ENCODE measurements at regions not wholly inside any gene's neighbourhood (a gene's known extent, or its start where the extent isn't known, plus 50 kb on each side); places are given as distances from the start of the nearest gene placed in this dataset.
A peak's percentile ranks its signal among the peaks of the same experiment; 100 is the strongest.
"Not testable (repeated sequence)": the region's sequence is repeated elsewhere in the genome, so short reads cannot be mapped to it uniquely, and the experiment has no call there.

DNA sequence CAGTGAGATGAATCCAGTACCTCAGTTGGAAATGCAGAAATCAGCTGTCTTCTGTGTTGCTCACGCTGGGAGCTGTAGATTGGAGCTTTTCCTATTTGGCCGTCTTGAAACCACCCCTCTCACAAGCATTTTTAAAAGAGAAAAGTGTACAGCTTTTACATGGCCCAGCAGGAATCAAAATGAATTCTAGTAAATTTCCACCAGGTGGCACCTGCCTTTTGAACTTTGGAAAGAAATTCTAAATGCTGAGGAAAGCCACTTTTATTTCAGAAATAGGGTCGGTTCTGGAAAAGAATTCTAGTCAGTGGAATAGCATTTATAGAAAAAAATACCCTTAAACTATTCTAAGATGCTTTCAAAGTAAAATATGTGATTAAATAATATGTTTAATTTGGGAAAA is 647.8 kb downstream of the CD109 start:
- H3K4me3 ChIP-seq (ENCODE audit: insufficient read length, low read depth), result no peak overlapping the region
- no peaks in the 10 kb centered on the region for H3K36me3 ChIP-seq (ENCODE audit: insufficient read depth, insufficient read length, low read length)
- H3K27me3 ChIP-seq (ENCODE audit: insufficient read depth, insufficient read length), result no peaks in the 10 kb centered on the region
- H3K4me1 ChIP-seq (ENCODE audit: insufficient read depth, insufficient read length), result no peaks in the 10 kb centered on the region
- no peak for DNase-seq (ENCODE audit: low read depth, low spot score)
- TF ChIP-seq SUZ12 (IDR thresholded peaks at IDR 0.05; ENCODE audit: extremely low read depth, insufficient read depth, insufficient read length) (no peak), YY1 (IDR thresholded peaks at IDR 0.05; ENCODE audit: insufficient read depth, insufficient read length) (no peak), ZNF274 (IDR thresholded peaks at IDR 0.05; ENCODE audit: low read depth, low read length) (no peak)
- no peaks in the 10 kb centered on the region for H3K9me3 ChIP-seq (ENCODE audit: insufficient read depth, low read length)
- no peak overlapping the region for H3K9ac ChIP-seq (ENCODE audit: insufficient read length, low read depth)

DNA sequence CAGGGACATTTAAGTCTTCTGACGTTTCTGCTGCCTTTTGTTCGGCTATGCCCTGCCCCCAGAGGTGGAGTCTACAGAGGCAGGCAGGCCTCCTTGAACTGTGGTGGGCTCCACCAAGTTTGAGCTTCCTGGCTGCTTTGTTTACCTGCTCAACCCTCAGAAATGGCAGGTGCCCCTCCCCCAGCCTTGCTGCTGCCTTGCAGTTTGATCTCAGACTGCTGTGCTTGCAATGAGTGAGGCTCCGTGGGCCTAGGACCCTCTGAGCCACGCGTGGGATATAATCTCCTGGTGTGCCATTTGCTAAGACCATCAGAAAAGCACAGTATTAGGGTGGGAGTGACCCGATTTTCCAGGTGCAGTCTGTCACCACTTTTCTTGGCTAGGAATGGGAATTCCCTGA is 647.3 kb downstream of the CD109 start:
- DNase-seq (ENCODE audit: low read depth, low spot score); H3K36me3 ChIP-seq (ENCODE audit: insufficient read depth, insufficient read length, low read length); H3K4me3 ChIP-seq (ENCODE audit: insufficient read length, low read depth); H3K9ac ChIP-seq (ENCODE audit: insufficient read length, low read depth); H3K27me3 ChIP-seq (ENCODE audit: insufficient read depth, insufficient read length); H3K9me3 ChIP-seq (ENCODE audit: insufficient read depth, low read length); H3K4me1 ChIP-seq (ENCODE audit: insufficient read depth, insufficient read length): not testable (repeated sequence)

- DNase-seq (ENCODE audit: low read depth, low spot score), result no peak
- Histone ChIP-seq H3K4me1 (ENCODE audit: insufficient read depth, insufficient read length) (no peaks in the 10 kb centered on the region), H3K4me3 (ENCODE audit: insufficient read length, low read depth) (no peak overlapping the region), H3K27me3 (ENCODE audit: insufficient read depth, insufficient read length) (no peaks in the 10 kb centered on the region), H3K9me3 (ENCODE audit: insufficient read depth, low read length) (no peaks in the 10 kb centered on the region), H3K9ac (ENCODE audit: insufficient read length, low read depth) (no peak overlapping the region), H3K36me3 (ENCODE audit: insufficient read depth, insufficient read length, low read length) (no peaks in the 10 kb centered on the region)
- TF ChIP-seq SUZ12 (IDR thresholded peaks at IDR 0.05; ENCODE audit: extremely low read depth, insufficient read depth, insufficient read length) (no peak), ZNF274 (IDR thresholded peaks at IDR 0.05; ENCODE audit: low read depth, low read length) (no peak)
Observed at GRCh38 chr6:74334722-74335121, 638.7 kb downstream of the CD109 start.

DNA sequence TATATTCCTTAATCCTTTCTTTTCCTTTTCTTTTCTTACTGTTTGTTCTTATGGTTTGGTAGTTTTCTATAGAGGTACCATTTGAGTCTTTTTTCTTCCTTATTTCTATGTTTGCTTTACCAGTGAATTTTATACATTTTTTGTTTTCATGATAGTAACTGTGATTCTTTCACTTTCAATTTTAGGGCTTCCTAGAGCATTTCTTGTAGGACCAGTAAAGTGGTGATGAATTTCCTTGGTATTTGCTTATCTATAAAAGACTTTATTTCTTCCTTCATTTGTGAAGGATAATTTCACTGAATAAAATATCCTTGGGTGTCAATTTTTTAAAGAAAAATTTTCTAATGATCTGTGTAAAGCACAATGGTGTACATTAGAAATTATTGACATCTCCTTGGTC is 637.4 kb downstream of the CD109 start:
- H3K4me3 ChIP-seq (ENCODE audit: insufficient read length, low read depth), result no peak overlapping the region
- no peaks in the 10 kb centered on the region for H3K4me1 ChIP-seq (ENCODE audit: insufficient read depth, insufficient read length)
- no peak for DNase-seq (ENCODE audit: low read depth, low spot score)
- no peaks in the 10 kb centered on the region for H3K9me3 ChIP-seq (ENCODE audit: insufficient read depth, low read length)
- H3K9ac ChIP-seq (ENCODE audit: insufficient read length, low read depth), result no peak overlapping the region
- H3K36me3 ChIP-seq (ENCODE audit: insufficient read depth, insufficient read length, low read length), result no peaks in the 10 kb centered on the region
- TF ChIP-seq ZNF274 (IDR thresholded peaks at IDR 0.05; ENCODE audit: low read depth, low read length) (no peak), YY1 (IDR thresholded peaks at IDR 0.05; ENCODE audit: insufficient read depth, insufficient read length) (no peak), SUZ12 (IDR thresholded peaks at IDR 0.05; ENCODE audit: extremely low read depth, insufficient read depth, insufficient read length) (no peak)
- H3K27me3 ChIP-seq (ENCODE audit: insufficient read depth, insufficient read length), result no peaks in the 10 kb centered on the region

DNA sequence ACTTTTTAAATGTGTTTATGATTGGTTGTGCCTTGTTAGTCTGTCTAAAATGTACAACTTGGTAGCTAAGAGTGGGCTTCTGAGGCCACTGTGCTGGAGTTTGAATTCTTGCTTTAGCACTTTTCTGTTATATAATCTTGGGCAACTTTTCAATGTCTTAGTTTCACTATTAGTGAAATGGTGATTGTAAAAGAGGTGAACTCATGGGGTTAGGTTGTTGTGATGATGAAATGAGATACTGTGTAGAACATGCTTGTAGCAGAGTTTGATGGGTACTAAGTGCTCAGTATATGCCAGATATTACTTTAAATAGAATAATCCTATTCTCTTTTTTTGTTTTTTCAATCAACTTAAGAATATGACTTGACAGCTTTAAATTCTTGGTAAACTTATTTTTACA is 624.7 kb downstream of the CD109 start:
- H3K36me3 ChIP-seq (ENCODE audit: insufficient read depth, insufficient read length, low read length), result no peaks in the 10 kb centered on the region
- no peak overlapping the region for H3K4me3 ChIP-seq (ENCODE audit: insufficient read length, low read depth)
- no peaks in the 10 kb centered on the region for H3K9me3 ChIP-seq (ENCODE audit: insufficient read depth, low read length)
- no peaks in the 10 kb centered on the region for H3K4me1 ChIP-seq (ENCODE audit: insufficient read depth, insufficient read length)
- no peaks in the 10 kb centered on the region for H3K27me3 ChIP-seq (ENCODE audit: insufficient read depth, insufficient read length)
- DNase-seq (ENCODE audit: low read depth, low spot score), result no peak
- no peak overlapping the region for H3K9ac ChIP-seq (ENCODE audit: insufficient read length, low read depth)
- no peak for TF ChIP-seq ZNF274 (IDR thresholded peaks at IDR 0.05; ENCODE audit: low read depth, low read length)
- TF ChIP-seq YY1 (IDR thresholded peaks at IDR 0.05; ENCODE audit: insufficient read depth, insufficient read length), result no peak
- no peak for TF ChIP-seq SUZ12 (IDR thresholded peaks at IDR 0.05; ENCODE audit: extremely low read depth, insufficient read depth, insufficient read length)

GRCh38 chr6:74320074-74320473 is 624.1 kb downstream of the CD109 start:
- Histone ChIP-seq H3K4me3 (ENCODE audit: insufficient read length, low read depth) (no peak overlapping the region), H3K27me3 (ENCODE audit: insufficient read depth, insufficient read length) (no peaks in the 10 kb centered on the region), H3K9me3 (ENCODE audit: insufficient read depth, low read length) (no peaks in the 10 kb centered on the region), H3K4me1 (ENCODE audit: insufficient read depth, insufficient read length) (no peaks in the 10 kb centered on the region), H3K9ac (ENCODE audit: insufficient read length, low read depth) (no peak overlapping the region), H3K36me3 (ENCODE audit: insufficient read depth, insufficient read length, low read length) (no peaks in the 10 kb centered on the region)
- no peak for TF ChIP-seq SUZ12 (IDR thresholded peaks at IDR 0.05; ENCODE audit: extremely low read depth, insufficient read depth, insufficient read length)
- TF ChIP-seq ZNF274 (IDR thresholded peaks at IDR 0.05; ENCODE audit: low read depth, low read length), result no peak
- TF ChIP-seq YY1 (IDR thresholded peaks at IDR 0.05; ENCODE audit: insufficient read depth, insufficient read length), result no peak
- peak; percentile 6 for DNase-seq (ENCODE audit: low read depth, low spot score)

DNA sequence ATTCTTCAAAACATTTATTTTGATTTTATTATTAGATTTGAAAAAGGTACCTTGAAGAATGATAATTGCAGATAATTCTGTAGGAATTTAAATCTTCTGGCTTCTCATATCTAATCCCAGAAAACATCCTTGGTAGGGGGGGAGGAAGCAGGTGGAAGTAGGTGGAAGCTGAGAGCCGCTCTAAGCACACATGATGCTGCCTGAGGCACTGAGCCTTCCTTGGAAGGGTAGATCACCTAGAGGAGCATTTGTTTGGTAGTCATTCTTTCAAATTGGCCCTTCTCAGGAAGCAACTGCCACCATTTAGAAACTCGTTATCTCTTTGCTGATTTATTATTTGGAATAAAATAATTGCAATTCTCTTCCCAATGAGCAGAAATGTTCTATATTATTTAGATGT is 623.3 kb downstream of the CD109 start:
- H3K9ac ChIP-seq (ENCODE audit: insufficient read length, low read depth), result no peak overlapping the region
- H3K36me3 ChIP-seq (ENCODE audit: insufficient read depth, insufficient read length, low read length), result no peaks in the 10 kb centered on the region
- no peaks in the 10 kb centered on the region for H3K27me3 ChIP-seq (ENCODE audit: insufficient read depth, insufficient read length)
- H3K4me1 ChIP-seq (ENCODE audit: insufficient read depth, insufficient read length), result no peaks in the 10 kb centered on the region
- H3K4me3 ChIP-seq (ENCODE audit: insufficient read length, low read depth), result no peak overlapping the region
- no peak for DNase-seq (ENCODE audit: low read depth, low spot score)
- H3K9me3 ChIP-seq (ENCODE audit: insufficient read depth, low read length), result no peaks in the 10 kb centered on the region
- TF ChIP-seq SUZ12 (IDR thresholded peaks at IDR 0.05; ENCODE audit: extremely low read depth, insufficient read depth, insufficient read length) (no peak), YY1 (IDR thresholded peaks at IDR 0.05; ENCODE audit: insufficient read depth, insufficient read length) (no peak), ZNF274 (IDR thresholded peaks at IDR 0.05; ENCODE audit: low read depth, low read length) (no peak)

DNA sequence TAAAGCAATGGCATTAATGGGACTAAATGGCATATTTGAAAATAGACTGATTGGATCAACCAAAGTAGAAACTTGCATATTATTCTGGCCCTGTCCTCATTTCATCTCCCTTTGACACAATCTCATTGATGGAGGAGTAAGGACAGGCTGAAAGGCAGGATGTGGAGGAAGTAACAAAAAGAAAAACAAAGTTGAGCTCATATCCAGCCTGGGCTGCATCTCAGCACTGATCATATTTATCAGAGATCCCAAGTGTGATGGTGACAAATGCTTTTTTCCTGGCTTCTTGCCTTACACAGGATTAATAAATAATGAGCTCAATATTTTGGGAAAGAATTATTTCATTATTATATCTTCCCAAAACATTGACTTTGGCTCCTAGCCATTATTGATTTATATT is 622.7 kb downstream of the CD109 start:
- no peak for DNase-seq (ENCODE audit: low read depth, low spot score)
- Histone ChIP-seq H3K4me1 (ENCODE audit: insufficient read depth, insufficient read length) (no peaks in the 10 kb centered on the region), H3K36me3 (ENCODE audit: insufficient read depth, insufficient read length, low read length) (no peaks in the 10 kb centered on the region)

More for the DNA sequence above, 622.7 kb downstream of the CD109 start:
- Histone ChIP-seq H3K4me3 (ENCODE audit: insufficient read length, low read depth) (no peak overlapping the region), H3K9ac (ENCODE audit: insufficient read length, low read depth) (no peak overlapping the region), H3K27me3 (ENCODE audit: insufficient read depth, insufficient read length) (no peaks in the 10 kb centered on the region), H3K9me3 (ENCODE audit: insufficient read depth, low read length) (no peaks in the 10 kb centered on the region)
- TF ChIP-seq ZNF274 (IDR thresholded peaks at IDR 0.05; ENCODE audit: low read depth, low read length) (no peak), YY1 (IDR thresholded peaks at IDR 0.05; ENCODE audit: insufficient read depth, insufficient read length) (no peak), SUZ12 (IDR thresholded peaks at IDR 0.05; ENCODE audit: extremely low read depth, insufficient read depth, insufficient read length) (no peak)

All from NT2/D1 (cell line).